OCI-LY7 (cell line): ENCODE measurements at regions not wholly inside any gene's neighbourhood (a gene's known extent, or its start where the extent isn't known, plus 50 kb on each side); places are given as distances from the start of the nearest gene placed in this dataset.

Experiments used
- BruUV-seq: library from RNA; stranded (reverse); fragments of 400-500 nt; replicated peaks from 2 replicates; lab custom pipeline; 2021; lab: Mats Ljungman, UMichigan
- CTCF ChIA-PET: fragments of 300-600 bp; sonication (Branson Sonifier 250); formaldehyde crosslinking; loops from one replicate; lab custom pipeline; 2022; ENCODE audit warnings: antibody characterized with exemption; ENCODE audit not compliant: unreplicated experiment; lab: Charles Lee
- POLR2A ChIA-PET: fragments of 300-600 bp; sonication (Branson Sonifier 250); formaldehyde crosslinking; loops from one replicate; lab custom pipeline; 2022; ENCODE audit warnings: antibody characterized with exemption; lab: Charles Lee
- DNase-seq: peaks from one replicate; pipeline ENCODE4 v3.0.0-alpha.2; 2015; ENCODE audit warnings: low spot score
- H2AFZ ChIP-seq: fragments of 200-600 bp; sonication (generic), shearing (Covaris generic); 2 replicates; pipeline ENCODE4 v1.6.1; 2014; ENCODE audit warnings: mild to moderate bottlenecking, antibody characterized with exemption, low read length, moderate library complexity
- H3K27ac ChIP-seq: fragments of 200-600 bp; sonication (generic); 2 replicates; pipeline ENCODE4 v1.5.1; 2014; ENCODE audit warnings: mixed run types, low read depth, mild to moderate bottlenecking, moderate library complexity, low read length, inconsistent platforms; ENCODE audit not compliant: poor library complexity, severe bottlenecking
- H3K36me3 ChIP-seq: fragments of 200-600 bp; sonication (generic); 2 replicates; pipeline ENCODE4 v1.6.1; 2014; ENCODE audit warnings: mild to moderate bottlenecking, antibody characterized with exemption, low read length, moderate library complexity, mixed read lengths; ENCODE audit not compliant: insufficient read depth
- H3K4me1 ChIP-seq: fragments of 200-600 bp; sonication (generic); 2 replicates; pipeline ENCODE4 v1.5.1; 2014; ENCODE audit warnings: mild to moderate bottlenecking, low read length; ENCODE audit not compliant: insufficient read depth, poor library complexity, severe bottlenecking
- H3K4me2 ChIP-seq: fragments of 200-600 bp; sonication (generic); 2 replicates; pipeline ENCODE4 v1.6.1; 2014; ENCODE audit warnings: mild to moderate bottlenecking, low read length
- H3K4me3 ChIP-seq: fragments of 200-600 bp; sonication (generic); 2 replicates; pipeline ENCODE4 v1.5.1; 2014; ENCODE audit warnings: mild to moderate bottlenecking, low read depth, low read length; ENCODE audit not compliant: poor library complexity, severe bottlenecking
- H3K79me2 ChIP-seq: fragments of 200-600 bp; sonication (generic); 2 replicates; pipeline ENCODE4 v1.6.1; 2016; ENCODE audit warnings: low read depth, mild to moderate bottlenecking, low read length, moderate library complexity, mixed read lengths; ENCODE audit not compliant: insufficient read depth
- H3K9me2 ChIP-seq: fragments of 200-600 bp; sonication (generic); 2 replicates; pipeline ENCODE4 v1.6.1; 2016; ENCODE audit warnings: mild to moderate bottlenecking, low read length, mixed read lengths; ENCODE audit not compliant: insufficient read depth
- H3K9me3 ChIP-seq: fragments of 200-600 bp; sonication (generic); 2 replicates; pipeline ENCODE4 v1.6.1; 2014; ENCODE audit warnings: mild to moderate bottlenecking, mixed run types, low read length, mixed read lengths
- H4K20me1 ChIP-seq: fragments of 200-600 bp; sonication (generic); 2 replicates; pipeline ENCODE4 v1.6.1; 2014; ENCODE audit warnings: mild to moderate bottlenecking, antibody characterized with exemption, low read length, moderate library complexity, mixed read lengths; ENCODE audit not compliant: insufficient read depth
- CTCF ChIP-seq: fragments of 200-600 bp; sonication (generic); conservative IDR thresholded peaks from 2 replicates; pipeline ENCODE4 v1.5.1; 2014; ENCODE audit warnings: mild to moderate bottlenecking, antibody characterized with exemption, low read length, moderate library complexity, mixed read lengths
- EZH2phosphoT487 ChIP-seq: fragments of 200-600 bp; sonication (generic); IDR thresholded peaks from 2 replicates; pipeline ENCODE4 v1.6.1; 2018; ENCODE audit warnings: low read depth, borderline replicate concordance, mild to moderate bottlenecking, mixed run types, antibody characterized with exemption, low read length, moderate library complexity, mixed read lengths
- intact Hi-C: fragments of 100-400 bp; cut with micrococcal nuclease; formaldehyde crosslinking; loops from one replicate; pipeline ENCODE4 v1.10.0; 2022; ENCODE audit not compliant: unreplicated experiment

- H3K9me2 ChIP-seq = no peaks in the 10 kb centered on the region
- H3K27ac ChIP-seq = no peak overlapping the region
- H4K20me1 ChIP-seq = no peaks in the 10 kb centered on the region
- no peaks in the 10 kb centered on the region for H3K36me3 ChIP-seq
- BruUV-seq = no TSS peak
- H3K9me3 ChIP-seq = peaks cover 13% of the 10 kb centered on the region
- ChIA-PET POLR2A (interaction anchor here (0.6 to 0.8 kb wide), 2 partner anchors 24 to 373 kb away, joined by 3 read pairs; no protein-coding TSS in a partner anchor), CTCF (no interaction called here)
- H3K79me2 ChIP-seq = no peaks in the 10 kb centered on the region
- no peaks in the 10 kb centered on the region for H3K4me1 ChIP-seq
- TF ChIP-seq CTCF (no peak), EZH2phosphoT487 (no peak)
- DNase-seq = peak; percentile 24
- intact Hi-C loops = no loop called here
- no peak overlapping the region for H2AFZ ChIP-seq
- no peak overlapping the region for H3K4me2 ChIP-seq
- no peak overlapping the region for H3K4me3 ChIP-seq
Measured at GRCh38 chr1:184813528-184814089, 59.0 kb upstream of the EDEM3 start.

DNA sequence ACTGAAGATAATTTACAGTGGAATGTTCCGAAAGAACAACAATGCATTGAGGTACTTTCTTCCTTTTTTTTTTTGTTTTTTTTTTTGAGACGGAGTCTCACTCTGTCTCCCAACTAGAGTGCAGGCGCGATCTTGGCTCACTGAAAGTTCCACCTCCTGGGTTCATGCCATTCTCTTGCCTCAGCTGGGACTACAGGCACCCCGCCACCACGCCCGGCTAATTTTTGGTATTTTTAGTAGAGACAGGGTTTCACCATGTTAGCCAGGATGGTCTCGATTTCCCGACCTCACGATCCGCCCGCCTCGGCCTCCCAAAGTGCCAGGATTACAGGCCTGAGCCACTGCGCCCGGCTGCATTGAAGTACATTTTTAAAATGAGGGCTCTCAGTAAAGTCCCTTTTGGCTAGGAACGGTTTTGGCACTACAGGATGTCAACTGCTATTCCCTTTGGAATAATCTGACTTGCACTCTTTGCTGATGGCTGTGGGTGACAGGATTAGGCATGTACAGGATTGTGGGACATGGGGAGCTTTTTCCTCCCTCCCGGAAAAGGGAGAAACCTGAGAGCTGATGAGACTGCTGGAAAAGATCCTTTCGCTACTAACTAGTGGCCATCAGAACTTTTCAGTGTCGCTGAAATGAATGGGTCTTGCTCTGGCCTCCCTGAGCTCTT is 56.9 kb upstream of the EDEM3 start:
- Histone ChIP-seq H3K9me2 (no peaks in the 10 kb centered on the region), H3K79me2 (no peaks in the 10 kb centered on the region), H3K36me3 (no peaks in the 10 kb centered on the region), H3K4me3 (no peak overlapping the region), H2AFZ (no peak overlapping the region), H3K9me3 (peaks cover 13% of the 10 kb centered on the region), H3K4me2 (no peak overlapping the region), H3K27ac (no peak overlapping the region), H4K20me1 (no peaks in the 10 kb centered on the region), H3K4me1 (no peaks in the 10 kb centered on the region)
- DNase-seq = no peak
- ChIA-PET POLR2A (no interaction called here), CTCF (no interaction called here)
- intact Hi-C loops = no loop called here
- BruUV-seq = no TSS peak
- no peak for TF ChIP-seq CTCF
- no peak for TF ChIP-seq EZH2phosphoT487

- H3K4me2 ChIP-seq = no peak overlapping the region
- intact Hi-C loops = no loop called here
- TF ChIP-seq EZH2phosphoT487 (no peak), CTCF (no peak)
- H3K9me3 ChIP-seq = peaks cover 13% of the 10 kb centered on the region
- no peaks in the 10 kb centered on the region for H4K20me1 ChIP-seq
- CTCF ChIA-PET = no interaction called here
- H2AFZ ChIP-seq = no peak overlapping the region
- H3K36me3 ChIP-seq = no peaks in the 10 kb centered on the region
- H3K79me2 ChIP-seq = no peaks in the 10 kb centered on the region
- H3K4me1 ChIP-seq = no peaks in the 10 kb centered on the region
- no peak for DNase-seq
- POLR2A ChIA-PET = interaction anchor here (0.6 kb wide), 1 partner anchor 89 kb away, joined by 7 read pairs; no protein-coding TSS in a partner anchor
- H3K9me2 ChIP-seq = no peaks in the 10 kb centered on the region
- BruUV-seq = no TSS peak
- no peak overlapping the region for H3K27ac ChIP-seq
- no peak overlapping the region for H3K4me3 ChIP-seq
Measured at GRCh38 chr1:184810735-184811343, 56.2 kb upstream of the EDEM3 start.
